Stimulated activated CD8-positive, alpha-beta memory T cell treated with anti-CD3 and anti-CD28 coated beads, Interleukin-7, amount 100 ng/mL, for 1 hour (primary cell): ENCODE measurements at regions not wholly inside any gene's neighbourhood (a gene's known extent, or its start where the extent isn't known, plus 50 kb on each side); places are given as distances from the start of the nearest gene placed in this dataset.

Experiments
- DNase-seq, 2 donors: peaks; one replicate each; pipeline ENCODE4 v3.0.0-alpha.2; 2020; ENCODE audit warnings: low read depth in 2 of 2

- no peak for DNase-seq
These were observed 454.6 kb downstream of the PCNX1 start for GRCh38 chr14:71361874-71362273.

GRCh38 chr14:71362282-71362681 lies 455.0 kb downstream of the PCNX1 start:
- DNase-seq, result no peak

DNA sequence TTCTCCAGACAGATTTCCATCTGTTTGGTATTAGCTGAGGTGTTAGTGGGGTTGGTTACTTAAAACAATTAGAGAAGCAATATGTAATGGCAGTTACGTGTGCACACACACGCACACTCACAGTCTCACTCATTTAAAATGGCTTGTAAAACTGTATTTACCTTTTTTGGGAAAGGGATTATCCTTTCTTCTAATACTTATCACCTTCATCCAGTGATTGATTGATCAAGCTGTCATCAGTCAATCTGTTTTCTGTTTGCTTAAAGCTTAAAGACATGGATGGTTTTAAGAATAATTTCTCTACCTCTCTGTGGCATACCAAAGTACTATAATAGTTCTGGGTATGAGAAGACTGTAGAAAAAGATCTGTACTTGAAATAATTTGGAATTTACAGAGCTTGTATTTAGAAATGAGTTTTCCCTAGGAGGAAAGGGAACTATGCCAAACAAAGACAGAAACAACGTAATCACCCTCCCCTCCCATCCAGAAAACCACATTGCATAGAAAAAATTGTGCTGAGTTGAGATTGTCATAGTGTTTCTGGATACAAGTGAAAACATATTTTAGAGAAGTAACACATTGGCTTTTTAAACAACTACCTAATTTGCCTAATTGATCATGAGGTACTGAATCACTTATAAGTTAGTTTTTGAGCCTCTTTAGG lies 455.8 kb downstream of the PCNX1 start:
- DNase-seq, result no peak

DNA sequence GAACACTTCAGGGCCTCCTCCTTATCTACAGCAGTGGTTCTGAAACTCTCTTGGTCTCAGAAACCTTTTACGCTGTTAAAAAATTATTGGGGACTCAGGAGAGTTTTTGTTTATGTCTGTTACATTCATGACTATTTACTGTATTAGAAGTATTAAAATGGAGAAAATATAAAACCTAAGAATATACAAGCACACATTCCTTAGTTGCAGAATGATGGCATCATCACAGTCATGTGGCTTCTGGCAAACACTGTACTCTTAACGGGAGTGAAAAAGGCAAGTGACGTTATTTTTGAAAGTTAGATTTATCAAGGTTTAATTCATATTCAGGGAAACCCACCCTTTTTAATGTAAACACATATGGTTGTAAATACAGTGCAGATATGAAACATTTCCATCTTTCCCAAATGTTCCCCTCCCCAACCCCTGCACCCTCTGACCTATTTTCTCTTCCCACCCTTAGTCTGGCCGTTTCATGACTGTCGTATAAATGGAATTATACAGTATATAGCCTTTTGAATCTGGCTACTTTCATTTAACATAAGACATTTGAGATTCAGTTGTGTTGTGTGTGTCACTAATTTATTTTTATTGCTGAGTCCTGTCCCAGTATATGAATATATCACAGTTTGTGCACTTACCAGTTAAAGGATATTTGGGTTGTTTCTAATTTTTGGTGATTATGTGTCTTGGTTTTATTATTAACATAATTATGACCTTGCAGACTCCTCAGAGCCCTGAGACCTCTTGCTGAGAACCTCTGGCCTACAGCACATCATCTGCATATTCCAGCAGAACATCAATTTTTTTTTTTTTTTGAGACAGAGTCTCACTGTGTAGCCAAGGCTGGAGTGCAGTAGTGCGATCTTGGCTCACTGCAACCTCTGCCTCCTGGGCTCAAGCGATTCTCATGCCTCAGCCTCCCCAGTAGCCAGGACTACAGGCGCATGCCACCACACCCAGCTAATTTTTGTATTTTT lies 457.0 kb downstream of the PCNX1 start:
- no peak for DNase-seq

GRCh38 chr14:71365361-71365760 lies 458.1 kb downstream of the PCNX1 start:
- no peak for DNase-seq

DNA sequence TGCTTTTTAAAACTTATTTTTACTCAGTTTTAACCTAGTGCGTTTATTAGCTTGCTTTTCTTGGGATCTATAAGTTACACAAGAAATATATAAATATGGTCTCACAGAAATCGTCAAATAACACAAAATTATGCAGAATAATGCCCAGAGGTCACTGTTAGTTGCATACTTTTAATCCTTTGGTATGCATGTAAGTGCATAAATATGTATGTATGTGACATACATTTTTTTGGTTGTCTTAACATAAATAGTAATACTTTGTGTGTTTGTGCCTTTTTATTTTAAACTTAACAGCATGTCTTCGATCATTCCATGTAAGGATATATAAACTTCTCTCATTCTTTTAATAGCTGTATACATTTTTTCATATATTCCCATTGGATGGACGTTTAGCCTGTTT lies 459.6 kb downstream of the PCNX1 start:
- no peak for DNase-seq

DNA sequence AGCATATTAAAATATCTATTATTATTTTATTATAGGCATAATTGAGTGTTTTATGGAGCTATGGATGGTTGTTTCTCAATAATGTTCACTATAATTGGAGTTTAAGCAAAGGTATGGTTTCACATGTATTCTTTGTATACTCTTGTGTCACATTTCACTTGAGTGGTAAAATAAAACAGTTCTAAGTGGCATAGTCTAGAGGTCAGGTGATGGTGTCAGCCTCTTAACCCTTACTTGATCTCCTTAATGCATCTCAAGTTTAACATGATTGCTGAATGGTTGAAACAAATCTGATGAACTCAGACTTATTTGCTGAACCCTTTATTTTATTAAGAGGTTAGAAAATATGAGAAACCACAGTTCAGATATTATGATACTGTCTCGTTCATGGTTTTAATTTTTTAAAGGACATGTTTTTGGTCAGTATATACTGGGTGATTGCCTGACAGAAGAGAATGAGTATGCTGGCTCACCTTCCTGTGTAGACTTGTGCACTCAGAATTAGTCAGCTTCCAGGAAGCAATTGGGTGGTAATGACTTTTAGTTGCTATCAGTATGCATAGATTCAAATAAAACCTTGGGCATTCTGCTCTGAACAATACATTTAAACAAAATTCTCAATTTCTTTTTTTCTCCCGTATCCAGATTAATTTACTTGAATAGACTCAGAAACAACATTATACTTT lies 464.6 kb downstream of the PCNX1 start:
- no peak for DNase-seq

- DNase-seq, result no peak
These were observed 465.2 kb downstream of the PCNX1 start for GRCh38 chr14:71372411-71372838.

- no peak for DNase-seq
These were observed 466.5 kb downstream of the PCNX1 start for GRCh38 chr14:71373773-71374172.

DNA sequence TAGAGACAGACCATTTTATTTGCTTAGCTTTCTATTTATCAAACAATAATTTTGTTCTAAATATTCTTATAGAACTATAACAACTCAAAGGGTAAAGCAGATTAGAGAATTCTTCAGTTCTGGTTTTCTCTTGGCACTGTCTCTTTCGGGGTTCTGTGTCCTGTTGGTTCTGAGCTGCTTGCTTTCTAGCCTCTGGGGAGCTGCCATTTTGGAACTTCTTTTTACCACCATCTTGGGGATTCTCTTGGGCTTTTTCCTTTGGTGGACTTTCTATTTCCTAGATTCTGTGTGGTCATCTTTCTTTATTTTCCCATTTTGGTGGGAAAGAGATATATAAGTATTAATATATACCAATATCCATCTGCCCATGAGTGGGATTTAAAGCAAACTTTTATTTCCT lies 467.7 kb downstream of the PCNX1 start:
- no peak for DNase-seq

DNA sequence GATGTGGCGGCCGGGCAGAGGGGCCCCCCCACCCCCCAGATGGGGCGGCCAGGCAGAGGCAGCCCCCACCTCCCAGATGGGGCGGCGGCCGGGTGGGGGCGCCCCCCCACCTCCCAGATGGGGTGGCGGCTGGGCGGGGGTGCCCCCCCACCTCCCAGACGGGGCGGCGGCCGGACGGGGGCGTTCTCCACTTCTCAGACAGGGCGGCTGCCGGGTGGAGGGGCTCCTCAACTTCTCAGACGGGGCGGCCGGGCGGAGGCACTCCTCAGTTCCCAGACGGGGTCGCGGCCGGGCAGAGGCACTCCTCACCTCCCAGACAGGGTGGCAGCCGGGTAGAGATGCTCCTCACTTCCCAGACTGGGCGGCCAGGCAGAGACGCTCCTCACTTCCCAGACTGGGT lies 469.8 kb downstream of the PCNX1 start:
- no peak for DNase-seq

GRCh38 chr14:71380271-71380670 lies 473.0 kb downstream of the PCNX1 start:
- DNase-seq, result no peak

DNA sequence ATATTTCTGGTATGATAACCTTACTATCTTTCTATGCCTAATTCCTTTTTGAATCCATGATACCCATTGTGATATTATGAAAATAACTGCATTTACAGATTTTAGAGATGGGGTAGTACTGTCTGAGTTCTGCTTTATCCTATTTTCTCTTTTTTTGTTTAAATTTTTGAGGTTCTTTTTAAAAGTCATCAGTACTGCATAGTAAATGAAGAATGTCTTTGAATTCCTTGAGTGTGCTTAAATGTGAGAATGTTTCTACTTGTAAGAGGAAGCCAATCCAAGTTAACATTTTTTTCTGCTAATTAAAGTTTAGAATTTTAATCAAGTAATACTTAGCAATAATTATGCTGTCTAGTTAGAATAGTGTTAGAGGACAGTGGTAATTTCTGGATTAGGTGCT lies 474.6 kb downstream of the PCNX1 start:
- no peak for DNase-seq

DNA sequence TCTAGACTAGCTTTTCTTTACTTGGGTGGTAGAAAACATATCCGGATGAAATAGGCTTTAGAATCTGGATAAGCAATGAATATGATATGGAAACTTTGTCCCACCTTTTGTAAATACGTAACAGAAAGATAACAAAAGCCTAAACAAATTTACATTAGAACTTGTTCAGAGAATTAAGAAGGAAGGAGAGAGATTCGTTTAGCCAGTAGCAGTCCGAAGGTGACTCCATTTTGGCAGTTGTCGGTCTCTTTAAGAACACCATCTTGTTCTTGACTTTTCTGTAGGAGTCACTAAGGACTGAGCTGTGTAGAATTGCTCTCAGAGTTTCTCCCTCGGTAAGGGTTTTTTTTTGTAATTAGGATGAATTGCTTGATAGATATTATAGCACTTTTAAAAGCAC lies 475.1 kb downstream of the PCNX1 start:
- DNase-seq, result no peak

- no peak for DNase-seq
These were observed 476.3 kb downstream of the PCNX1 start for GRCh38 chr14:71383510-71383909.

GRCh38 chr14:71384007-71384845 lies 477.0 kb downstream of the PCNX1 start:
- no peak for DNase-seq

GRCh38 chr14:71387753-71388152 lies 480.5 kb downstream of the PCNX1 start:
- DNase-seq, result no peak

DNA sequence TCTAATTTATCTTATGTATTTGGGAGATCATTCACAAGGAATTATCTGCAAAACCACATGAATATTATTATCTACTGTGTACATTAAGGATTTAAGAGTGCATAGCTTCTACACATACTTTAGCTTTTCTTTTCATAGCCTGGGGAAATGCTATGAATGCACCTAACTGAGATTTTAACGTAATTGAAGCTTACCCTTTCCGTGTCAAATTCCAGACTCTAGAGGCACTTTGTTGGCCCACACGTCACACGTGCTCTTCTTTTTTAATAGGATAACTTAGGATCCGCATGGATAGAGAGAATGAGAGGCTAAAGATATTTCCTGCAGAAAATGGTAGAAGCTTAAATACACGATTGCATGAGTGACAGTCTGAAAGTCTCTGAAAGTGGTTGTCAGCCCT lies 481.1 kb downstream of the PCNX1 start:
- DNase-seq, result no peak

GRCh38 chr14:71388862-71389261 lies 481.6 kb downstream of the PCNX1 start:
- no peak for DNase-seq

- no peak for DNase-seq
These were observed 487.1 kb downstream of the PCNX1 start for GRCh38 chr14:71394386-71394785.

- DNase-seq, result no peak
These were observed 487.9 kb downstream of the PCNX1 start for GRCh38 chr14:71395151-71395604.
